RCC 7860 (cell line): ENCODE measurements at regions not wholly inside any gene's neighbourhood (a gene's known extent, or its start where the extent isn't known, plus 50 kb on each side); places are given as distances from the start of the nearest gene placed in this dataset.
"Not testable (repeated sequence)": the region's sequence is repeated elsewhere in the genome, so short reads cannot be mapped to it uniquely, and the experiment has no call there.

ENCODE experiments used
- DNase-seq: peaks from one replicate; pipeline ENCODE4 v3.0.0-alpha.2; 2015; ENCODE audit warnings: low spot score
- FAIRE-seq: peaks from 2 replicates; lab custom pipeline; 2012; peaks lifted over from hg19 to GRCh38; lab: Jason Lieb, UNC

GRCh38 chr22:44632541-44633396 lies 69.2 kb upstream of the PRR5 start:
- FAIRE-seq: no peak
- DNase-seq: no peak

- DNase-seq (no peak), FAIRE-seq (no peak)
Measured at GRCh38 chr22:44630826-44631225, 71.2 kb upstream of the PRR5 start.

GRCh38 chr22:44628835-44629234 lies 73.2 kb upstream of the PRR5 start:
- FAIRE-seq: no peak
- no peak for DNase-seq

GRCh38 chr22:44628273-44628672 lies 73.7 kb upstream of the PRR5 start:
- no peak for DNase-seq
- FAIRE-seq: no peak

GRCh38 chr22:44627521-44628139 lies 74.4 kb upstream of the PRR5 start:
- FAIRE-seq: no peak
- no peak for DNase-seq

GRCh38 chr22:44625981-44626687 lies 75.9 kb upstream of the PRR5 start:
- DNase-seq: peak; percentile 41
- FAIRE-seq: peak; percentile 8

GRCh38 chr22:44625421-44625760 lies 76.6 kb upstream of the PRR5 start:
- no peak for DNase-seq
- FAIRE-seq: no peak

- FAIRE-seq (no peak), DNase-seq (no peak)
Measured at GRCh38 chr22:44624689-44625420, 77.1 kb upstream of the PRR5 start.

- no peak for FAIRE-seq
- DNase-seq: peak; percentile 33
Measured at GRCh38 chr22:44623771-44624510, 78.1 kb upstream of the PRR5 start.

- FAIRE-seq (no peak), DNase-seq (peak; percentile 6)
Measured at GRCh38 chr22:44622679-44623078, 79.3 kb upstream of the PRR5 start.

- DNase-seq: no peak
- no peak for FAIRE-seq
Measured at GRCh38 chr22:44622147-44622427, 79.9 kb upstream of the PRR5 start.

- no peak for DNase-seq
- no peak for FAIRE-seq
Measured at GRCh38 chr22:44621401-44622146, 80.4 kb upstream of the PRR5 start.

- DNase-seq (no peak), FAIRE-seq (no peak)
Measured at GRCh38 chr22:44620841-44621257, 81.2 kb upstream of the PRR5 start.

- FAIRE-seq: no peak
- DNase-seq: no peak
Measured at GRCh38 chr22:44620129-44620840, 81.7 kb upstream of the PRR5 start.

- not testable (repeated sequence) for FAIRE-seq, DNase-seq
Measured at GRCh38 chr22:44619560-44620128, 82.4 kb upstream of the PRR5 start.

GRCh38 chr22:44618910-44619309 lies 83.1 kb upstream of the PRR5 start:
- not testable (repeated sequence) for DNase-seq, FAIRE-seq

- no peak for FAIRE-seq
- no peak for DNase-seq
Measured at GRCh38 chr22:44618400-44618799, 83.6 kb upstream of the PRR5 start.

GRCh38 chr22:44617828-44618227 lies 84.2 kb upstream of the PRR5 start:
- FAIRE-seq (no peak), DNase-seq (no peak)
